Cardiac muscle cell (in vitro differentiated cells and primary cell): ENCODE measurements at regions not wholly inside any gene's neighbourhood (a gene's known extent, or its start where the extent isn't known, plus 50 kb on each side); places are given as distances from the start of the nearest gene placed in this dataset.

ENCODE experiments used
- DNase-seq, 2 donors: peaks; one replicate each; pipeline versions ENCODE4 v3.0.0 to v3.0.0-alpha.2; 2010 to 2017; ENCODE audit warnings: low read depth in 1 of 2, low spot score in 1 of 2
- H3K27ac ChIP-seq: fragments of 200-600 bp; sonication (generic); 2 replicates; pipeline ENCODE4 v1.5.1; 2016
- H3K27me3 ChIP-seq: fragments of 200-600 bp; sonication (generic); 2 replicates; pipeline ENCODE4 v1.6.0; 2016; ENCODE audit warnings: control low read depth
- H3K36me3 ChIP-seq: fragments of 200-600 bp; sonication (generic); 2 replicates; pipeline ENCODE4 v1.5.1; 2016; ENCODE audit warnings: control low read depth
- H3K4me1 ChIP-seq: fragments of 200-600 bp; sonication (generic); 2 replicates; pipeline ENCODE4 v1.8.1; 2017; ENCODE audit warnings: low read depth, mild to moderate bottlenecking, mixed run types
- H3K4me3 ChIP-seq: fragments of 200-600 bp; sonication (generic); 2 replicates; pipeline ENCODE4 v1.5.1; 2016; ENCODE audit warnings: mild to moderate bottlenecking
- H3K9me3 ChIP-seq: fragments of 200-600 bp; sonication (generic); 2 replicates; pipeline ENCODE4 v1.5.1; 2017; ENCODE audit warnings: low read depth, mild to moderate bottlenecking, control low read depth
- CTCF ChIP-seq: IDR thresholded peaks from 2 replicates; pipeline ENCODE4 v1.5.1; 2012; ENCODE audit warnings: low read depth, mild to moderate bottlenecking, low read length

- H3K36me3 ChIP-seq: no peaks in the 10 kb centered on the region
- H3K4me1 ChIP-seq: no peaks in the 10 kb centered on the region
- no peak for DNase-seq
- H3K27ac ChIP-seq: no peak overlapping the region
- no peak overlapping the region for H3K4me3 ChIP-seq
- no peaks in the 10 kb centered on the region for H3K9me3 ChIP-seq
- TF ChIP-seq CTCF: no peak
- H3K27me3 ChIP-seq: no peaks in the 10 kb centered on the region
Measured at GRCh38 chr3:45277636-45278035, 51.5 kb upstream of the TMEM158 start.

- no peak overlapping the region for H3K27ac ChIP-seq
- no peaks in the 10 kb centered on the region for H3K36me3 ChIP-seq
- H3K27me3 ChIP-seq: no peaks in the 10 kb centered on the region
- no peaks in the 10 kb centered on the region for H3K9me3 ChIP-seq
- TF ChIP-seq CTCF: no peak
- H3K4me1 ChIP-seq: no peaks in the 10 kb centered on the region
- DNase-seq: no peak
- H3K4me3 ChIP-seq: no peak overlapping the region
Measured at GRCh38 chr3:45280232-45280631, 54.1 kb upstream of the TMEM158 start.

GRCh38 chr3:45280971-45281370, 54.9 kb upstream of the TMEM158 start:
- H3K9me3 ChIP-seq: no peaks in the 10 kb centered on the region
- H3K27ac ChIP-seq: no peak overlapping the region
- H3K36me3 ChIP-seq: no peaks in the 10 kb centered on the region
- H3K27me3 ChIP-seq: no peaks in the 10 kb centered on the region
- TF ChIP-seq CTCF: no peak
- no peak overlapping the region for H3K4me3 ChIP-seq
- H3K4me1 ChIP-seq: no peaks in the 10 kb centered on the region
- no peak for DNase-seq

- Histone ChIP-seq H3K4me1 (no peaks in the 10 kb centered on the region), H3K36me3 (no peaks in the 10 kb centered on the region)
Measured at GRCh38 chr3:45283471-45283870, 57.4 kb upstream of the TMEM158 start.

GRCh38 chr3:45297331-45297730, 71.2 kb upstream of the TMEM158 start:
- Histone ChIP-seq H3K4me1 (no peaks in the 10 kb centered on the region), H3K4me3 (no peak overlapping the region), H3K27me3 (peaks cover 4% of the 10 kb centered on the region), H3K27ac (no peak overlapping the region), H3K36me3 (no peaks in the 10 kb centered on the region), H3K9me3 (no peaks in the 10 kb centered on the region)
- no peak for TF ChIP-seq CTCF
- DNase-seq: no peak

More at GRCh38 chr3:45283471-45283870, 57.4 kb upstream of the TMEM158 start:
- no peak overlapping the region for H3K27ac ChIP-seq
- no peak for DNase-seq
- TF ChIP-seq CTCF: no peak
- no peaks in the 10 kb centered on the region for H3K27me3 ChIP-seq
- no peak overlapping the region for H3K4me3 ChIP-seq
- H3K9me3 ChIP-seq: no peaks in the 10 kb centered on the region

GRCh38 chr3:45302470-45302869, 76.4 kb upstream of the TMEM158 start:
- H3K4me1 ChIP-seq: no peaks in the 10 kb centered on the region
- H3K9me3 ChIP-seq: no peaks in the 10 kb centered on the region
- no peak for DNase-seq
- TF ChIP-seq CTCF: no peak
- H3K36me3 ChIP-seq: no peaks in the 10 kb centered on the region
- no peak overlapping the region for H3K27ac ChIP-seq
- H3K4me3 ChIP-seq: no peak overlapping the region
- H3K27me3 ChIP-seq: peaks cover 4% of the 10 kb centered on the region
